D721Med (cell line): ENCODE measurements at regions not wholly inside any gene's neighbourhood (a gene's known extent, or its start where the extent isn't known, plus 50 kb on each side); places are given as distances from the start of the nearest gene placed in this dataset.

ENCODE experiments used
- DNase-seq: peaks from one replicate; pipeline ENCODE4 v3.0.0; 2011; ENCODE audit warnings: low spot score; ENCODE audit not compliant: insufficient read length
- FAIRE-seq: peaks from 2 replicates; lab custom pipeline; 2011; peaks lifted over from hg19 to GRCh38; lab: Jason Lieb, UNC
- CTCF ChIP-seq: IDR thresholded peaks from 2 replicates; pipeline ENCODE4 v1.5.1; 2012; ENCODE audit warnings: mild to moderate bottlenecking, control low read depth; ENCODE audit not compliant: insufficient read depth; ENCODE audit errors: missing control alignments

- no peak for FAIRE-seq
- no peak for DNase-seq
- TF ChIP-seq CTCF = no peak
These were observed 107.8 kb upstream of the WNT4 start for GRCh38 chr1:22250724-22251123.

GRCh38 chr1:22252251-22252650 lies 109.4 kb upstream of the WNT4 start:
- no peak for TF ChIP-seq CTCF
- no peak for DNase-seq
- FAIRE-seq = no peak

GRCh38 chr1:22253012-22253790 lies 110.3 kb upstream of the WNT4 start:
- no peak for FAIRE-seq
- no peak for DNase-seq
- TF ChIP-seq CTCF = no peak

- no peak for TF ChIP-seq CTCF
- FAIRE-seq (no peak), DNase-seq (no peak)
These were observed 111.9 kb upstream of the WNT4 start for GRCh38 chr1:22254756-22255155.

GRCh38 chr1:22255341-22256212 lies 112.7 kb upstream of the WNT4 start:
- no peak for TF ChIP-seq CTCF
- FAIRE-seq = no peak
- no peak for DNase-seq

- FAIRE-seq = no peak
- no peak for TF ChIP-seq CTCF
- no peak for DNase-seq
These were observed 113.3 kb upstream of the WNT4 start for GRCh38 chr1:22256213-22256512.
